ENCODE measurements at regions not wholly inside any gene's neighbourhood (a gene's known extent, or its start where the extent isn't known, plus 50 kb on each side); places are given as distances from the start of the nearest gene placed in this dataset.

- H3K9me3 ChIP-seq (replicated peaks; ENCODE audit: control insufficient read depth, low read depth, low read length): no peaks in the 10 kb centered on the region
- H3K27me3 ChIP-seq (ENCODE audit: control insufficient read depth, insufficient read depth, low read length): peaks cover 3% of the 10 kb centered on the region
- no peaks in the 10 kb centered on the region for H3K36me3 ChIP-seq (ENCODE audit: control insufficient read depth, insufficient read depth, low read length)
- H3K4me3 ChIP-seq (ENCODE audit: low read length): no peak overlapping the region
- 100% methylated on average over 2 of the region's 5 CpGs for WGBS (ENCODE audit: insufficient coverage)
- H3K27ac ChIP-seq (ENCODE audit: low read length): no peak overlapping the region
- DNase-seq: no peak
- peaks cover 6% of the 10 kb centered on the region for H3K4me1 ChIP-seq (ENCODE audit: control insufficient read depth, insufficient read depth, low read length)
These were observed 157.5 kb downstream of the HS3ST2 start for GRCh38 chr16:22971346-22971924.

- Histone ChIP-seq H3K27ac (ENCODE audit: low read length) (no peak overlapping the region), H3K9me3 (replicated peaks; ENCODE audit: control insufficient read depth, low read depth, low read length) (no peaks in the 10 kb centered on the region), H3K27me3 (ENCODE audit: control insufficient read depth, insufficient read depth, low read length) (peaks cover 3% of the 10 kb centered on the region), H3K36me3 (ENCODE audit: control insufficient read depth, insufficient read depth, low read length) (no peaks in the 10 kb centered on the region), H3K4me1 (ENCODE audit: control insufficient read depth, insufficient read depth, low read length) (peaks cover 6% of the 10 kb centered on the region), H3K4me3 (ENCODE audit: low read length) (no peak overlapping the region)
- peak; percentile 31 for DNase-seq
- WGBS (ENCODE audit: insufficient coverage): 61% methylated on average over 2 of the region's 4 CpGs
These were observed 156.4 kb downstream of the HS3ST2 start for GRCh38 chr16:22970209-22970865.

GRCh38 chr16:22969567-22969966, 155.6 kb downstream of the HS3ST2 start:
- Histone ChIP-seq H3K27ac (ENCODE audit: low read length) (no peak overlapping the region), H3K36me3 (ENCODE audit: control insufficient read depth, insufficient read depth, low read length) (no peaks in the 10 kb centered on the region), H3K27me3 (ENCODE audit: control insufficient read depth, insufficient read depth, low read length) (peaks cover 2% of the 10 kb centered on the region), H3K4me3 (ENCODE audit: low read length) (no peak overlapping the region), H3K9me3 (replicated peaks; ENCODE audit: control insufficient read depth, low read depth, low read length) (no peaks in the 10 kb centered on the region), H3K4me1 (ENCODE audit: control insufficient read depth, insufficient read depth, low read length) (peaks cover 6% of the 10 kb centered on the region)
- 75% methylated on average over 1 of the region's 3 CpGs for WGBS (ENCODE audit: insufficient coverage)
- peak; percentile 6 for DNase-seq

GRCh38 chr16:22968931-22969330, 155.0 kb downstream of the HS3ST2 start:
- Histone ChIP-seq H3K4me1 (ENCODE audit: control insufficient read depth, insufficient read depth, low read length) (peaks cover 6% of the 10 kb centered on the region), H3K4me3 (ENCODE audit: low read length) (no peak overlapping the region), H3K27ac (ENCODE audit: low read length) (no peak overlapping the region), H3K9me3 (replicated peaks; ENCODE audit: control insufficient read depth, low read depth, low read length) (no peaks in the 10 kb centered on the region), H3K36me3 (ENCODE audit: control insufficient read depth, insufficient read depth, low read length) (no peaks in the 10 kb centered on the region), H3K27me3 (ENCODE audit: control insufficient read depth, insufficient read depth, low read length) (peaks cover 2% of the 10 kb centered on the region)
- no peak for DNase-seq
- WGBS (ENCODE audit: insufficient coverage): no CpG with 5 or more reads among the region's 3 CpGs

- Histone ChIP-seq H3K36me3 (ENCODE audit: control insufficient read depth, insufficient read depth, low read length) (no peaks in the 10 kb centered on the region), H3K27me3 (ENCODE audit: control insufficient read depth, insufficient read depth, low read length) (peaks cover 2% of the 10 kb centered on the region), H3K9me3 (replicated peaks; ENCODE audit: control insufficient read depth, low read depth, low read length) (no peaks in the 10 kb centered on the region), H3K27ac (ENCODE audit: low read length) (no peak overlapping the region), H3K4me3 (ENCODE audit: low read length) (no peak overlapping the region), H3K4me1 (ENCODE audit: control insufficient read depth, insufficient read depth, low read length) (peaks cover 6% of the 10 kb centered on the region)
- WGBS (ENCODE audit: insufficient coverage): no CpG with 5 or more reads among the region's 1 CpG
- DNase-seq: no peak
These were observed 153.6 kb downstream of the HS3ST2 start for GRCh38 chr16:22967521-22968095.

All from muscle of leg (tissue), 3 donors.